HEK293 (cell line): ENCODE measurements at regions not wholly inside any gene's neighbourhood (a gene's known extent, or its start where the extent isn't known, plus 50 kb on each side); places are given as distances from the start of the nearest gene placed in this dataset.

Experiments
- CTCF ChIA-PET: fragments of 350-600 bp; formaldehyde crosslinking; extraction: SDS; loops from one replicate; lab custom pipeline; 2021; ENCODE audit warnings: antibody characterized with exemption; lab: Yijun Ruan, JAX
- POLR2A ChIA-PET: fragments of 300-600 bp; formaldehyde crosslinking; extraction: SDS; loops from one replicate; lab custom pipeline; 2020; ENCODE audit warnings: antibody characterized with exemption, inconsistent platforms; lab: Yijun Ruan, JAX
- H3K27ac ChIP-seq: fragments of 200-500 bp; sonication (Bioruptor generic); 2 replicates; pipeline ENCODE4 v1.5.1; 2014; ENCODE audit warnings: low read depth, low read length, control low read depth, inconsistent platforms; ENCODE audit errors: extremely low read depth
- H3K36me3 ChIP-seq, 2 experiments: fragments of 200-500 bp in 1 of 2; sonication (Bioruptor generic) in 1 of 2; 1 replicate in 1 of 2; 2 replicates in 1 of 2; pipeline ENCODE4 v1.5.1; 2014 to 2017; ENCODE audit warnings: inconsistent platforms in 2 of 2, low read length in 2 of 2; ENCODE audit not compliant: control insufficient read depth in 2 of 2, insufficient read depth in 1 of 2
- H3K4me1 ChIP-seq: fragments of 200-500 bp; sonication (Bioruptor generic); 2 replicates; pipeline ENCODE4 v1.5.1; 2014; ENCODE audit warnings: mild to moderate bottlenecking, low read length, inconsistent platforms; ENCODE audit not compliant: control insufficient read depth, insufficient read depth
- H3K4me3 ChIP-seq: 2 replicates; pipeline ENCODE4 v1.5.1; 2011; ENCODE audit warnings: low read depth, mild to moderate bottlenecking, control low read depth, low read length, moderate library complexity
- H3K9me3 ChIP-seq: fragments of 200-500 bp; sonication (Bioruptor generic); 2 replicates; pipeline ENCODE4 v1.5.1; 2014; ENCODE audit warnings: low read depth, low read length, inconsistent platforms; ENCODE audit not compliant: control insufficient read depth, insufficient read depth
- BCL11B ChIP-seq: fragments of 450-650 bp; formaldehyde crosslinking; IDR thresholded peaks from 2 replicates; pipeline ENCODE4 v1.5.1; 2016; ENCODE audit warnings: low read depth, missing biosample characterization, missing genetic modification characterization
- HOXD13 ChIP-seq: sonication (generic); formaldehyde crosslinking; IDR thresholded peaks from 2 replicates; pipeline ENCODE4 v1.8.0; 2022; ENCODE audit warnings: missing genetic modification reagents, borderline replicate concordance
- MYNN ChIP-seq: fragments of 450-650 bp; formaldehyde crosslinking; IDR thresholded peaks from 2 replicates; pipeline ENCODE4 v1.5.1; 2016; ENCODE audit warnings: missing biosample characterization, missing genetic modification characterization, borderline replicate concordance
- REPIN1 ChIP-seq: fragments of 450-650 bp; formaldehyde crosslinking; IDR thresholded peaks from 2 replicates; pipeline ENCODE4 v1.5.1; 2017; ENCODE audit warnings: missing biosample characterization, missing genetic modification characterization, low read depth
- SALL2 ChIP-seq: fragments of 450-650 bp; formaldehyde crosslinking; IDR thresholded peaks from 2 replicates; pipeline ENCODE4 v1.5.0; 2017; ENCODE audit warnings: missing biosample characterization, mild to moderate bottlenecking, missing genetic modification characterization, borderline replicate concordance
- ZBTB1 ChIP-seq: fragments of 450-650 bp; formaldehyde crosslinking; IDR thresholded peaks from 2 replicates; pipeline ENCODE4 v1.5.1; 2016; ENCODE audit warnings: missing biosample characterization, missing genetic modification characterization
- ZBTB8A ChIP-seq: fragments of 450-650 bp; formaldehyde crosslinking; IDR thresholded peaks from 2 replicates; pipeline ENCODE4 v1.5.1; 2016; ENCODE audit warnings: missing biosample characterization, missing genetic modification characterization
- ZFHX2 ChIP-seq: fragments of 450-650 bp; formaldehyde crosslinking; conservative IDR thresholded peaks from 2 replicates; pipeline ENCODE4 v1.5.1; 2016; ENCODE audit warnings: missing biosample characterization, missing genetic modification characterization
- ZNF169 ChIP-seq: fragments of 450-650 bp; formaldehyde crosslinking; IDR thresholded peaks from 2 replicates; pipeline ENCODE4 v1.5.1; 2016; ENCODE audit warnings: missing biosample characterization, missing genetic modification characterization
- ZNF175 ChIP-seq: fragments of 450-650 bp; formaldehyde crosslinking; IDR thresholded peaks from 2 replicates; pipeline ENCODE4 v1.5.1; 2016; ENCODE audit warnings: missing biosample characterization, missing genetic modification characterization
- ZNF184 ChIP-seq: fragments of 450-650 bp; IDR thresholded peaks from 2 replicates; pipeline ENCODE4 v1.5.1; 2018; ENCODE audit warnings: missing biosample characterization, mild to moderate bottlenecking, missing genetic modification characterization
- ZNF2 ChIP-seq: fragments of 450-650 bp; formaldehyde crosslinking; IDR thresholded peaks from 2 replicates; pipeline ENCODE4 v1.5.1; 2016; ENCODE audit warnings: missing biosample characterization, missing genetic modification characterization
- ZNF221 ChIP-seq: fragments of 450-650 bp; formaldehyde crosslinking; IDR thresholded peaks from 2 replicates; pipeline ENCODE4 v1.5.1; 2017; ENCODE audit warnings: missing biosample characterization, missing genetic modification characterization, borderline replicate concordance
- ZNF354C ChIP-seq: fragments of 450-650 bp; formaldehyde crosslinking; IDR thresholded peaks from 2 replicates; pipeline ENCODE4 v1.5.1; 2016; ENCODE audit warnings: missing biosample characterization, missing genetic modification characterization, low read depth, borderline replicate concordance
- ZNF416 ChIP-seq: fragments of 450-650 bp; formaldehyde crosslinking; IDR thresholded peaks from 2 replicates; pipeline ENCODE4 v1.5.1; 2016; ENCODE audit warnings: missing biosample characterization, missing genetic modification characterization
- ZNF426 ChIP-seq: fragments of 450-650 bp; formaldehyde crosslinking; IDR thresholded peaks from 2 replicates; pipeline ENCODE4 v1.5.1; 2017; ENCODE audit warnings: missing biosample characterization, missing genetic modification characterization, mild to moderate bottlenecking, inconsistent platforms, moderate library complexity
- ZNF777 ChIP-seq: fragments of 450-650 bp; formaldehyde crosslinking; IDR thresholded peaks from 2 replicates; pipeline ENCODE4 v1.5.1; 2017; ENCODE audit warnings: missing biosample characterization, missing genetic modification characterization, borderline replicate concordance
- ZNF785 ChIP-seq: fragments of 450-650 bp; formaldehyde crosslinking; IDR thresholded peaks from 2 replicates; pipeline ENCODE4 v1.5.1; 2016; ENCODE audit warnings: missing biosample characterization, missing genetic modification characterization
- TF ChIP-seq, protein P1 (sequence below): fragments of 450-650 bp; formaldehyde crosslinking; IDR thresholded peaks from 2 replicates; pipeline ENCODE4 v1.5.1; 2016; ENCODE audit warnings: missing biosample characterization, missing genetic modification characterization

DNA sequence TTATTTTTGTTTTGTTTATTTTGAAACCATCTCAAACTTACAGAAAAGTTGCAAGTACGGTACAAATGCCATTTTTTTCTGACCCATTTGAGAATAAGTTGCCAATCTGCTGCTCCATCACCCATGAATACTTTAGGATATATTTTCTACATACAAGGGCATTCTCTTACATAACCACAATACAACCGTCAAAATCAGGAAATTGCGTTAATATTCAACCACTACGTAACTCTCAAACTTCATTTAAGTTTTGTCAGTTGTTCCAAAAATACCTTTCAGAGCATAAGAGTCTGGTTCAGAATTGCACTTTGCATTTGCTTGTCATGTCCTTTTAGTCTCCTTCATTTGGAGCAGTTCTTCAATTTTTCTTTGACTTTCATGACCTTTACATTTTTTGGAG is 194.3 kb upstream of the BDNF start:
- H3K27ac ChIP-seq: no peak overlapping the region
- no peaks in the 10 kb centered on the region for H3K9me3 ChIP-seq
- no peaks in the 10 kb centered on the region for H3K4me1 ChIP-seq
- no peaks in the 10 kb centered on the region for H3K36me3 ChIP-seq
- no peak overlapping the region for H3K4me3 ChIP-seq
- TF ChIP-seq MYNN (tag by site-specific recombination) (no peak), ZNF426 (tag by site-specific recombination) (no peak), BCL11B (tag by site-specific recombination) (no peak), ZBTB8A (no peak), ZNF169 (tag by site-specific recombination) (no peak), ZNF221 (no peak)
- ChIA-PET CTCF (no interaction called here), POLR2A (no interaction called here)

DNA sequence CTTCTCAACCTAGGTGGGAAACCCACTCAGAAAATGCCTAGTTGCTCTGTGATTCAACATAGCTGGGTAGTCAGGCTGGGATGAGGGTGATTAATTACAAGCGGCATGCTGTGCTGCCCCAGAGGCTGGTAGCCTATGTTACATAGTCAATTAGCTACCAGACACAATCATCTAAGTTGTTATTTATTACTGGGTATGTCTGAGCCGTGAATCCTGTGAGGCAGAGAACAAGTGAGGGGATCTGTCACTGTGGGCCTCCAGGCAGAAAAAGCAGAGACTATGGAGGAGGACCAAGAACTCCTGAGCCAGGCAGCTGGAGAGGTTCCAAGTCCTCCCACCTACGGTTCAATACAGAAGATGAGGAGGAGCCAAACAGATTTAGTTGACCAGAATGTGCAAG is 186.6 kb upstream of the BDNF start:
- TF ChIP-seq ZNF2 (tag by site-specific recombination): no peak
- no peak for TF ChIP-seq REPIN1 (tag by site-specific recombination)
- TF ChIP-seq HOXD13 (CRISPR knock-in tag): no peak
- TF ChIP-seq ZFHX2: 0 out of 2 replicates have a peak, but pooled peaks have one; percentile 20
- no peak for TF ChIP-seq ZNF354C (tag by site-specific recombination)
- no peak for TF ChIP-seq ZNF175
- no peak for TF ChIP-seq SALL2
- no peak for TF ChIP-seq ZBTB1 (tag by site-specific recombination)
- ChIA-PET POLR2A (no interaction called here), CTCF (interaction anchor here (0.7 to 1.3 kb wide), 2 partner anchors 14 to 1399 kb away, joined by 3 read pairs; no protein-coding TSS in a partner anchor)
- H3K36me3 ChIP-seq: no peaks in the 10 kb centered on the region
- no peak overlapping the region for H3K27ac ChIP-seq
- no peak overlapping the region for H3K4me3 ChIP-seq
- no peaks in the 10 kb centered on the region for H3K9me3 ChIP-seq
- no peaks in the 10 kb centered on the region for H3K4me1 ChIP-seq

DNA sequence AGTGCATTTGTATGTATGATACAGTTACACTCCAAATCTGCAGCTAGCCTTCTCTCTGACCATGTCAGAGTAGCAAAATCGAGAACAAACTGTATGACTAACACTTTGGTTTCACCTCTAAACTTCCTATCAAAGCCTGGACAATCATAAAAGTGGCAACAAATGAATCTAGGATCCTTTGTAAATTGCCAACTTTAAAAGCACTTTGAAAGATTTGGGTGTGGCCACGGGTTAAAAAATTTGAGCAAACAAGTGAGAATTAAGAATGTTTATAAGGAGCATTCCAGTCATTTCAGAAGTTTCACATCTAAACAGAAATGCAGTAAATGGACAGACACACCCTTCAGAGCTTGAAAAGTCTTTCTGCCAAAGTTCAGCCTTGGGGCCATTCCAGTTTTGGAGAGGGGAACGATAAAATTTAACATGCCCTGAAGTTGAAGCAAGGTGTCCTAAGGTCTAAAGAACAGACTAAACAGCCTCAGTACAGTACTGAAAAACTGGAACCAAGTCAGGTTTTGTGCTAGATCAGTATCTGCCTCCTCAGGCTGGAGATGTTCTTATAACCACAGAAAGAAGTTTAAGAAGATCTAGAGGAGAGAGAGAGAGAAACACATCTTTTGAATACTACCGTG is 181.9 kb upstream of the BDNF start:
- H3K4me3 ChIP-seq: no peak overlapping the region
- POLR2A ChIA-PET: no interaction called here
- CTCF ChIA-PET: no interaction called here
- no peak for TF ChIP-seq ZNF785 (tag by site-specific recombination)
- TF ChIP-seq, protein P1, sequence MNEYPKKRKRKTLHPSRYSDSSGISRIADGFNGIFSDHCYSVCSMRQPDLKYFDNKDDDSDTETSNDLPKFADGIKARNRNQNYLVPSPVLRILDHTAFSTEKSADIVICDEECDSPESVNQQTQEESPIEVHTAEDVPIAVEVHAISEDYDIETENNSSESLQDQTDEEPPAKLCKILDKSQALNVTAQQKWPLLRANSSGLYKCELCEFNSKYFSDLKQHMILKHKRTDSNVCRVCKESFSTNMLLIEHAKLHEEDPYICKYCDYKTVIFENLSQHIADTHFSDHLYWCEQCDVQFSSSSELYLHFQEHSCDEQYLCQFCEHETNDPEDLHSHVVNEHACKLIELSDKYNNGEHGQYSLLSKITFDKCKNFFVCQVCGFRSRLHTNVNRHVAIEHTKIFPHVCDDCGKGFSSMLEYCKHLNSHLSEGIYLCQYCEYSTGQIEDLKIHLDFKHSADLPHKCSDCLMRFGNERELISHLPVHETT (tag by site-specific recombination): no peak
- no peak for TF ChIP-seq ZNF2 (tag by site-specific recombination)
- TF ChIP-seq ZNF416: no peak
- TF ChIP-seq ZNF777: no peak
- no peak for TF ChIP-seq ZNF184 (tag by site-specific recombination)
- TF ChIP-seq, all 188 proteins: peak for 0
- Histone ChIP-seq H3K27ac (no peak overlapping the region), H3K4me1 (no peaks in the 10 kb centered on the region), H3K36me3 (no peaks in the 10 kb centered on the region), H3K9me3 (no peaks in the 10 kb centered on the region)
